ENCODE measurements at regions not wholly inside any gene's neighbourhood (a gene's known extent, or its start where the extent isn't known, plus 50 kb on each side); places are given as distances from the start of the nearest gene placed in this dataset.
"Not testable (repeated sequence)": the region's sequence is repeated elsewhere in the genome, so short reads cannot be mapped to it uniquely, and the experiment has no call there.

DNA sequence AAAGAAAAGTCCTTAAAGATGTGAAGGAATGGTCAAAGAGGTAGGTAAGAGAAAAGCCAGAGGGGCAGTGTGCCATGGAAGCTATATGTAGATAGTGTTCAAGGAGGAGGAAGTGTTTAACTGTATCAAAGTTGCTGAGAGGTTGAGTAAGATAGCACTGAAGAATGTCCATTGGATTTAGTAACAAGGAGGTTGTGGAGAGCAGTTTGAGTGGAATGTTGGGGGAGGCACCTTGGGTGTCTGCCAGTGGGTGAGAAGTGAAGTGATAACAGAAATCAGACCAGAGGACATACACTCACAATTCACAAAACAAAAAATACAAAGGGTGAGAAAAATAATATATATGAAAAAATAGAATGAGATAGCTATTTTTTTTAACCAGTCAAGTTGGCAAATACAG, 121.3 kb upstream of the AMOT start:
- Histone ChIP-seq H3K36me3 (ENCODE audit: control insufficient read depth, insufficient read depth, low read length) (no peaks in the 10 kb centered on the region), H3K27me3 (ENCODE audit: control insufficient read depth, insufficient read depth, low read length) (peaks cover 6% of the 10 kb centered on the region; the same call in 1 of the 2 replicates), H3K9me3 (ENCODE audit: control insufficient read depth, insufficient read depth, low read depth, low read length) (no peaks in the 10 kb centered on the region), H3K27ac (ENCODE audit: low read depth, low read length) (no peak overlapping the region), H3K4me1 (ENCODE audit: control insufficient read depth, insufficient read depth, low read length) (no peaks in the 10 kb centered on the region), H3K9ac (ENCODE audit: low read length) (no peak overlapping the region), H3K4me3 (ENCODE audit: low read depth, low read length) (no peak overlapping the region)

DNA sequence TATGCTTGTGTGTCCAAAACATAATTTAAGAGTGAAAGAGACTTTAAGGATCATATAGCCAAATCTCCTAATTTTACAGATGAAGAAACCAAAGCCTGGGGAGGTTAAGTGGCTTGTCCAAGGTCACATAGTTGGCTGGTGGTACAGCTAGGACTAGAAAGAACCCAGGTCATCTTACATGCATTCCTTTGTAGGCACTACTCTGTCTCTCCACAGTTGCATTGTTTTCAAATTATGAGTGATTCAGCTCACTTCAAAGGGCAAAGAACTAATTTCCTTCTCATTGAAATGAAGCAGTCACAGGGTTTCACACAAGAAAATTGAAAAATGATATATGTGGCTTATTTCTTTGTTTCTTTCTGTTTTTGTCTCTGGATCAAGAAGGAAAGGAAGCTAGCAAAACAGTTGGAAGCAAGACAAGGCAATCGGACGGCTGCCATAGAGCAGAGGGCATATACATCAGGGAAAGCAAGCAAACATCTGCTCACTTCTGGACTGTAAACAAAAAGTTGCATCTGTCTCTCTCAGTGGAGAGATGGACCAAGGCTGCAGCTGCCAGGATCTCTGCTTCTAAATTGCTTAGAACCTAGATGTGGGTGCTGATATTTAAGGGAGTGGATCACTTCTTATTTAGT, 107.5 kb upstream of the AMOT start:
- Histone ChIP-seq H3K36me3 (ENCODE audit: control insufficient read depth, insufficient read depth, low read length) (no peaks in the 10 kb centered on the region), H3K9ac (ENCODE audit: low read length) (no peak overlapping the region), H3K9me3 (ENCODE audit: control insufficient read depth, insufficient read depth, low read depth, low read length) (no peaks in the 10 kb centered on the region), H3K4me3 (ENCODE audit: low read depth, low read length) (no peak overlapping the region), H3K4me1 (ENCODE audit: control insufficient read depth, insufficient read depth, low read length) (no peaks in the 10 kb centered on the region), H3K27me3 (ENCODE audit: control insufficient read depth, insufficient read depth, low read length) (peaks cover 17% of the 10 kb centered on the region; the same call in 1 of the 2 replicates), H3K27ac (ENCODE audit: low read depth, low read length) (no peak overlapping the region)

DNA sequence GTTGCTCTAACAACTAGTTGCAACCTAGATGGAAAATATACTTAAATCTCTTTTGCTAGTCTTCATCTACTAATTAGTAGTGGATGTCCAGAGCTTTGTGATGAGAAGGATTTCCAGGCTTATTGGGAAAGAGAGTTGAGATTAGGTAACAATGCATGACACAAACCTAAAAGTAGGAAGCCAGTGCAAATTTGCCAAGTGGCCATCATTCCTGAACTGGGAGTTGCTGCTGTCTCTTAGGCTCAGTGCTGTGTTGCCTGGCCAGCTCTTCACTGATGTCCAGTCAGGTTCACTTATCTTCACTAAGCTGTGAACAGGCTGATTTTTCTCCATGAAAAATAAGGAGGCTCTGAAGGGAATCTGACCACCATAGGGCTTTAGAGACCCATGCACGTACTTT, 105.6 kb upstream of the AMOT start:
- no peaks in the 10 kb centered on the region for H3K4me1 ChIP-seq (ENCODE audit: control insufficient read depth, insufficient read depth, low read length)
- H3K36me3 ChIP-seq (ENCODE audit: control insufficient read depth, insufficient read depth, low read length), result no peaks in the 10 kb centered on the region
- H3K27ac ChIP-seq (ENCODE audit: low read depth, low read length), result no peak overlapping the region
- H3K27me3 ChIP-seq (ENCODE audit: control insufficient read depth, insufficient read depth, low read length), result peaks cover 17% of the 10 kb centered on the region; the same call in 1 of the 2 replicates
- no peaks in the 10 kb centered on the region for H3K9me3 ChIP-seq (ENCODE audit: control insufficient read depth, insufficient read depth, low read depth, low read length)
- no peak overlapping the region for H3K4me3 ChIP-seq (ENCODE audit: low read depth, low read length)
- no peak overlapping the region for H3K9ac ChIP-seq (ENCODE audit: low read length)

DNA sequence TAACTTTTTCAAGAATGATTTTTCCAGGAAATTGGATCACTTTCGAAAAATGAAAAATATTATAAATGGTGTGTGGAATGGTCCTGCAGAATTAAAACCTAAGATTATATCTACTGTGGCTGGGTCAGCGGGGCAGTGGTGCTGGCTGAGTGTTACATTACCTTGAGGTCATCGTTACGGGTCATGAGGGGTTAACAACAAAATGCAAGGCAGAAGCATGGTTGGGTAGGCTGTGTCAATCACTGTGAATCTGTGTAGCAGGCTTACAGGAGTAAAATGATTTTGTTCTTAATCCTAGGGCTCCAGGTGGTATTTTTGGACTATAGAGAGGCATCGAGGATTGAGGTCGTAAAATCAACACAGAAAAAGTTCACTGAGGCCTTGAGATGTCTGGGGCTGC, 105.2 kb upstream of the AMOT start:
- no peaks in the 10 kb centered on the region for H3K36me3 ChIP-seq (ENCODE audit: control insufficient read depth, insufficient read depth, low read length)
- no peak overlapping the region for H3K4me3 ChIP-seq (ENCODE audit: low read depth, low read length)
- H3K27ac ChIP-seq (ENCODE audit: low read depth, low read length), result no peak overlapping the region
- H3K9ac ChIP-seq (ENCODE audit: low read length), result no peak overlapping the region
- H3K27me3 ChIP-seq (ENCODE audit: control insufficient read depth, insufficient read depth, low read length), result peaks cover 17% of the 10 kb centered on the region; the same call in 1 of the 2 replicates
- H3K9me3 ChIP-seq (ENCODE audit: control insufficient read depth, insufficient read depth, low read depth, low read length), result no peaks in the 10 kb centered on the region
- H3K4me1 ChIP-seq (ENCODE audit: control insufficient read depth, insufficient read depth, low read length), result no peaks in the 10 kb centered on the region

DNA sequence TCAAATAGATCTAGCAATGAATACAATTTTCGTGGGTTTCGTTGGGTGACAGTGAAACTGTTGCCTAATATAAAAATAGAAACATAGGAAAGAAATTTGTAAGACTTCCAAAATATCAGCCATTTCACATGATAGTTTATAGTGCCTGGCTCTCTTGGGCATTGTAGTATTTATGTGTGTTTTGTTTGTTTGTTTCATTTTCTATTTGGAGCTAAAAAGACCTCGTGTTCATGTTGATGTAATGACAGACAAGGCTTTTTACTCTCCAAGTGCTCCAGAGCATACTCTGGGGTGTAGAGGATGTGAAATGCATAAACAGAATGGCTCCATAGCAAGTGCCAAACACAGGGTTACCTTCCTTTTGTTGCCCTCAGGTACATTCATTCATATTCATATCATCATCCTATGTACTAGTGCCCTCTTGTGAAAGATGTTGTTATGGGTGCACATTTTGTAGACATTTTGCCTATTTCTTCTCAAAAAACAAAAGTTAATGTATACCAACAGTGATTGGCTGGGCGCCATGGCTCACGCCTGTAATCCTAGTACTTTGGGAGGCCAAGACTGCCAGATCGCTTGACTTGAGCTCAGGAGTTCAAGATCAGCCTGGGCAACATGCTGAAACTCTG, 100.7 kb upstream of the AMOT start:
- no peaks in the 10 kb centered on the region for H3K9me3 ChIP-seq (ENCODE audit: control insufficient read depth, insufficient read depth, low read depth, low read length)
- no peaks in the 10 kb centered on the region for H3K27me3 ChIP-seq (ENCODE audit: control insufficient read depth, insufficient read depth, low read length)
- H3K4me1 ChIP-seq (ENCODE audit: control insufficient read depth, insufficient read depth, low read length), result no peaks in the 10 kb centered on the region
- H3K9ac ChIP-seq (ENCODE audit: low read length), result no peak overlapping the region
- H3K36me3 ChIP-seq (ENCODE audit: control insufficient read depth, insufficient read depth, low read length), result no peaks in the 10 kb centered on the region
- no peak overlapping the region for H3K4me3 ChIP-seq (ENCODE audit: low read depth, low read length)
- H3K27ac ChIP-seq (ENCODE audit: low read depth, low read length), result no peak overlapping the region

DNA sequence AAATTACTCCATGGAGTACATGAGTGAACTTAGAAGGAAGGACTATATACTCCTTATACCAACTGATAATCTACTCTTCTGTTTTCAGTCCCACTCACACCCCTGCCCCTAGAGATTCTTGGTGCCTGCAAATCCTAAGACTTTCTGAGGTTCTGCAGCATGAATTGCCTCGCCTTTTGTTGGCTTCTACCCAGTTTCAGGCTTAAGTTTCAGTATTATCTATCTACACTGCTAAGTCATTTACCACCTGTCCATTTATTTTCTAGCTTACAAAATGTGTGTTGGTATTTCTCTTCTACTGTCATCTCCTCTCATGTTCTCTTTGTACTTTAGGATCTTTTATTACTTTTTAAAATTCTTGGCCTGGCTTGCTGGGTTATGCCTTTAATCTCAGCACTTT, 94.4 kb upstream of the AMOT start:
- Histone ChIP-seq H3K4me1 (ENCODE audit: control insufficient read depth, insufficient read depth, low read length) (peaks cover 9% of the 10 kb centered on the region; the same call in 1 of the 2 replicates), H3K27ac (ENCODE audit: low read depth, low read length) (no peak overlapping the region), H3K4me3 (ENCODE audit: low read depth, low read length) (no peak overlapping the region), H3K9me3 (ENCODE audit: control insufficient read depth, insufficient read depth, low read depth, low read length) (no peaks in the 10 kb centered on the region), H3K9ac (ENCODE audit: low read length) (no peak overlapping the region), H3K27me3 (ENCODE audit: control insufficient read depth, insufficient read depth, low read length) (no peaks in the 10 kb centered on the region; the same call in 1 of the 2 replicates), H3K36me3 (ENCODE audit: control insufficient read depth, insufficient read depth, low read length) (no peaks in the 10 kb centered on the region)

DNA sequence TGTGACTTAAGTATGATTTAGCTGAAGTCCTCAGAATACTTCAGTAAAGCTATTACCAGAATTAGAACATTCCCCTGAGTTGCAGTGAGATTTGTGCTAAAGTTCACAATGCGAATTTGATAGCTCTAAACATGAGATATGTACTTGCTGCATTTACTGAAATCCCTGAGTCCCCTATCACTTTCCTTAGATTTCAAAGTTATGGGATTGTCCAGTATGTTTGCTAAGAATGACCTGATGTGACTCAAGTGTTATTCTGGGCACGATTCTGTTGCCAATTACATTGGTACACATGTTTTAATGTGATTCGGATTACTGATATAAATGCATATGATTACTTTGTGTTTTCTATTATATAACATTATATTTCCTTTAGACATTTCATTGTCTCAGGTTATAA, 91.3 kb upstream of the AMOT start:
- Histone ChIP-seq H3K9me3 (ENCODE audit: control insufficient read depth, insufficient read depth, low read depth, low read length) (no peaks in the 10 kb centered on the region), H3K27me3 (ENCODE audit: control insufficient read depth, insufficient read depth, low read length) (no peaks in the 10 kb centered on the region; the same call in 1 of the 2 replicates), H3K27ac (ENCODE audit: low read depth, low read length) (no peak overlapping the region), H3K9ac (ENCODE audit: low read length) (no peak overlapping the region), H3K36me3 (ENCODE audit: control insufficient read depth, insufficient read depth, low read length) (no peaks in the 10 kb centered on the region), H3K4me1 (ENCODE audit: control insufficient read depth, insufficient read depth, low read length) (peaks cover 9% of the 10 kb centered on the region; the same call in 1 of the 2 replicates), H3K4me3 (ENCODE audit: low read depth, low read length) (no peak overlapping the region)

DNA sequence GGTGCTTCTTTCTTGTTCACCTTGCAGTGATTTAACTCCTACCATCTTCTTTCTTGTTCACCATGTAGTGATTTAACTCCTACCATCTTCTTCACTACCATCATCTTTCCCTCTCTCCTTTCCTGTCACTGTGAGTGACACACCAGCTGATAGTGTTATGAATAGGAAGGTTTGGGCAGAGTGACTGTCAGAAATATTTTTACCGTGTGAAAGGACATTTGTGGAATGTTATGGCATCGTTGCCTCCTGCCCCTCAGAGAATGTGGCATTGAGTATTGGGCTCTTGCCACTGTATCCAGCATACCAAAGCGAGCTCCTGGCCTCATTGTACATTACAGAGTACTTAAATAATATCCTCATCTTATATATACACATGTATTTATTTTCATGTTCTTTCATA, 90.8 kb upstream of the AMOT start:
- H3K4me1 ChIP-seq (ENCODE audit: control insufficient read depth, insufficient read depth, low read length), result peaks cover 9% of the 10 kb centered on the region; the same call in 1 of the 2 replicates
- no peak overlapping the region for H3K4me3 ChIP-seq (ENCODE audit: low read depth, low read length)
- H3K27me3 ChIP-seq (ENCODE audit: control insufficient read depth, insufficient read depth, low read length), result no peaks in the 10 kb centered on the region; the same call in 1 of the 2 replicates

DNA sequence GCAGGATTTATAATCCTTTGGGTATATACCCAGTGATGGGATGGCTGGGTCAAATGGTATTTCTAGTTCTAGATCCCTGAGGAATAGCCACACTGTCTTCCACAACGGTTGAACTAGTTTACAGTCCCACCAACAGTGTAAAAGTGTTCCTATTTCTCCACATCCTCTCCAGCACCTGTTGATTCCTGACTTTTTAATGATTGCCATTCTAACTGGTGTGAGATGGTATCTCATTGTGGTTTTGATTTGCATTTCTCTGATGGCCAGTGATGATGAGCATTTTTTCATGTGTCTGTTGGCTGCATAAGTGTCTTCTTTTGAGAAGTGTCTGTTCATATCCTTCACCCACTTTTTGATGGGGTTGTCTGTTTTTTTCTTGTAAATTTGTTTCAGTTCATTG, 82.8 kb upstream of the AMOT start:
- H3K36me3 ChIP-seq (ENCODE audit: control insufficient read depth, insufficient read depth, low read length); H3K9me3 ChIP-seq (ENCODE audit: control insufficient read depth, insufficient read depth, low read depth, low read length); H3K27me3 ChIP-seq (ENCODE audit: control insufficient read depth, insufficient read depth, low read length); H3K9ac ChIP-seq (ENCODE audit: low read length); H3K4me3 ChIP-seq (ENCODE audit: low read depth, low read length); H3K4me1 ChIP-seq (ENCODE audit: control insufficient read depth, insufficient read depth, low read length); H3K27ac ChIP-seq (ENCODE audit: low read depth, low read length): not testable (repeated sequence)

More for the DNA sequence above, 90.8 kb upstream of the AMOT start:
- no peaks in the 10 kb centered on the region for H3K36me3 ChIP-seq (ENCODE audit: control insufficient read depth, insufficient read depth, low read length)
- H3K9me3 ChIP-seq (ENCODE audit: control insufficient read depth, insufficient read depth, low read depth, low read length), result no peaks in the 10 kb centered on the region
- no peak overlapping the region for H3K9ac ChIP-seq (ENCODE audit: low read length)
- no peak overlapping the region for H3K27ac ChIP-seq (ENCODE audit: low read depth, low read length)

DNA sequence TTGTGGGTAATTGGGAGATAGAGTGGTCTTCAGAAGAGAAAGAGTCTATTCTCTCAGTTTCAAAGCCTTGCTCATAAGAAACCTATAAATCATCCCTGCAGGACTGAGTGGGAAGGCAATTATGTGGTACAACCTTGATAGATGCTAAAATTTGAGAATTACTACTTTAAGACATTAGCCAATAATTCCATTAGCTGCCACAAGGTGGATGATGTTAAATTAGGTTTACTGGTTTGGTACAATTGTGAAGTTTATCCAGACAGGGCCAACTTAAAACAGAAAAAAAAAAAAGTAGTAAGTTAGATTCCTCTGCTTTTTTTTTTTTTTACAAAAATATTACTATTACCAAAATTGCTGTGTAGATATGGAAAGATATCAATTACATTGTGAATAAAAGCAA, 73.2 kb upstream of the AMOT start:
- no peak overlapping the region for H3K27ac ChIP-seq (ENCODE audit: low read depth, low read length)
- no peaks in the 10 kb centered on the region for H3K9me3 ChIP-seq (ENCODE audit: control insufficient read depth, insufficient read depth, low read depth, low read length)
- peaks cover 6% of the 10 kb centered on the region; the same call in 1 of the 2 replicates for H3K27me3 ChIP-seq (ENCODE audit: control insufficient read depth, insufficient read depth, low read length)
- H3K9ac ChIP-seq (ENCODE audit: low read length), result no peak overlapping the region
- no peak overlapping the region for H3K4me3 ChIP-seq (ENCODE audit: low read depth, low read length)
- no peaks in the 10 kb centered on the region for H3K36me3 ChIP-seq (ENCODE audit: control insufficient read depth, insufficient read depth, low read length)
- no peaks in the 10 kb centered on the region for H3K4me1 ChIP-seq (ENCODE audit: control insufficient read depth, insufficient read depth, low read length)

DNA sequence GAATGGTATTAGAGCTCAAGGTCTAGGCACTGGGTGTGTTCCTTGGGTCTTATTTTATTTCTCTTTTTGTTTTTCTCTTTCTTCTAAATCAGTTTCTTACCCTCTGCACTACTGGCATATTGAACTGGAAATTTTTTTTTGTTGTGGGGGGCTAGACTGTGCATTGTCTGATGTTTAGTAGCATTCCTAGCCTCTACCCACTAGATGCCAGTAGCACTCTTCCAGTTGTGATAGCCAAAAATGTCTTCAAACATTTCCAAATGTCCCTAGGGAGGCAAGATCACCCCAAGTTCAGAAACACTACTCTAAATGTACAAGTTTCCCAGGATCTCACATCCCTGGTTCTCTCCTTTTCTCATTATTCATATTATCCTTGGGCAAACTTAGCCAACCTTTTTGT, 69.8 kb upstream of the AMOT start:
- H3K4me3 ChIP-seq (ENCODE audit: low read depth, low read length), result no peak overlapping the region
- no peaks in the 10 kb centered on the region for H3K4me1 ChIP-seq (ENCODE audit: control insufficient read depth, insufficient read depth, low read length)
- no peak overlapping the region for H3K27ac ChIP-seq (ENCODE audit: low read depth, low read length)
- no peaks in the 10 kb centered on the region for H3K36me3 ChIP-seq (ENCODE audit: control insufficient read depth, insufficient read depth, low read length)
- H3K9me3 ChIP-seq (ENCODE audit: control insufficient read depth, insufficient read depth, low read depth, low read length), result no peaks in the 10 kb centered on the region
- H3K27me3 ChIP-seq (ENCODE audit: control insufficient read depth, insufficient read depth, low read length), result peaks cover 6% of the 10 kb centered on the region; the same call in 1 of the 2 replicates
- H3K9ac ChIP-seq (ENCODE audit: low read length), result no peak overlapping the region

Measured in HUES6 (cell line).